SK-N-SH (cell line): ENCODE measurements at regions not wholly inside any gene's neighbourhood (a gene's known extent, or its start where the extent isn't known, plus 50 kb on each side); places are given as distances from the start of the nearest gene placed in this dataset.

Experiments
- CTCF ChIA-PET: fragments of 300-600, 350-600 bp; formaldehyde crosslinking; extraction: SDS; loops from one replicate; lab custom pipeline; 2021; lab: Yijun Ruan, JAX
- POLR2A ChIA-PET: fragments of 350-600 bp; sonication (Branson Sonifier 250); formaldehyde crosslinking; extraction: SDS; loops from one replicate; lab custom pipeline; 2020; ENCODE audit warnings: antibody characterized with exemption, inconsistent platforms; lab: Yijun Ruan, JAX
- DNase-seq: peaks from one replicate; pipeline ENCODE4 v3.0.0; 2012
- H2AFZ ChIP-seq: fragments of 200-600 bp; sonication (generic); 2 replicates; pipeline ENCODE4 v1.8.1; 2016; ENCODE audit warnings: antibody characterized with exemption, mild to moderate bottlenecking, low read depth
- H3F3A ChIP-seq: fragments of 200-600 bp; sonication (generic); replicated peaks from 2 replicates; pipeline ENCODE3; 2016; ENCODE audit warnings: antibody characterized with exemption, mild to moderate bottlenecking; ENCODE audit not compliant: insufficient read depth
- H3K27ac ChIP-seq, 2 experiments: fragments of 200-500 bp in 1 of 2; fragments of 200-600 bp in 1 of 2; sonication (Bioruptor generic) in 1 of 2; sonication (generic), shearing (Covaris generic) in 1 of 2; 2 replicates each; pipeline versions ENCODE4 v1.5.1 to v1.6.1; 2014 to 2016; ENCODE audit warnings: low read depth in 2 of 2, inconsistent platforms in 1 of 2, low read length in 1 of 2, mild to moderate bottlenecking in 1 of 2, mixed read lengths in 1 of 2
- H3K27me3 ChIP-seq: fragments of 200-600 bp; sonication (generic), shearing (Covaris generic); 2 replicates; pipeline ENCODE4 v1.6.1; 2016; ENCODE audit warnings: mixed run types; ENCODE audit not compliant: insufficient read depth
- H3K36me3 ChIP-seq, 2 experiments: fragments of 200-500 bp in 1 of 2; fragments of 200-600 bp in 1 of 2; sonication (Bioruptor generic) in 1 of 2; sonication (generic) in 1 of 2; replicated peaks in 1 of 2; 2 replicates each; pipeline versions ENCODE3 to v1.5.1; 2014 to 2016; ENCODE audit warnings: low read length in 1 of 2, mild to moderate bottlenecking in 1 of 2; ENCODE audit not compliant: insufficient read depth in 2 of 2, control insufficient read depth in 1 of 2
- H3K4me1 ChIP-seq, 2 experiments: fragments of 200-500 bp in 1 of 2; fragments of 200-600 bp in 1 of 2; sonication (Bioruptor generic) in 1 of 2; sonication (generic), shearing (Covaris generic) in 1 of 2; 2 replicates each; pipeline versions ENCODE4 v1.5.1 to v1.6.1; 2014 to 2016; ENCODE audit warnings: low read depth in 1 of 2, low read length in 1 of 2, mixed run types in 1 of 2; ENCODE audit not compliant: insufficient read depth in 2 of 2, control insufficient read depth in 1 of 2
- H3K4me2 ChIP-seq: fragments of 200-600 bp; sonication (generic), shearing (Covaris generic); 2 replicates; pipeline ENCODE4 v1.6.1; 2017; ENCODE audit warnings: mixed run types
- H3K4me3 ChIP-seq, 2 experiments: fragments of 200-500 bp in 1 of 2; fragments of 200-600 bp in 1 of 2; sonication (Bioruptor generic) in 1 of 2; sonication (generic), shearing (Covaris generic) in 1 of 2; 2 replicates each; pipeline versions ENCODE4 v1.5.1 to v1.8.1; 2014 to 2016; ENCODE audit warnings: low read depth in 2 of 2, inconsistent platforms in 1 of 2, low read length in 1 of 2, mild to moderate bottlenecking in 1 of 2, mixed read lengths in 1 of 2, moderate library complexity in 1 of 2
- H3K79me2 ChIP-seq: fragments of 200-600 bp; sonication (generic); 2 replicates; pipeline ENCODE4 v1.8.1; 2017; ENCODE audit warnings: mild to moderate bottlenecking; ENCODE audit not compliant: insufficient read depth
- H3K9ac ChIP-seq: fragments of 200-600 bp; sonication (generic); 2 replicates; pipeline ENCODE4 v1.6.1; 2017; ENCODE audit warnings: mixed run types
- H3K9me2 ChIP-seq: fragments of 200-600 bp; sonication (generic); 2 replicates; pipeline ENCODE4 v1.6.1; 2017; ENCODE audit warnings: mixed run types
- H3K9me3 ChIP-seq: fragments of 200-600 bp; sonication (generic); 2 replicates; pipeline ENCODE4 v1.6.1; 2017; ENCODE audit warnings: mixed run types, mild to moderate bottlenecking, moderate library complexity
- H4K20me1 ChIP-seq: fragments of 200-600 bp; sonication (generic); 2 replicates; pipeline ENCODE4 v1.6.1; 2017; ENCODE audit warnings: mild to moderate bottlenecking, mixed run types; ENCODE audit not compliant: insufficient read depth
- CHD2 ChIP-seq: fragments of 150-350 bp; IDR thresholded peaks from 2 replicates; pipeline ENCODE4 v1.6.1; 2018; ENCODE audit warnings: low read length; ENCODE audit not compliant: partially characterized antibody
- EP300 ChIP-seq, 2 experiments: IDR thresholded peaks; 2 replicates each; pipeline versions ENCODE4 v1.4.0 to v1.6.1; 2012; ENCODE audit warnings: borderline replicate concordance in 1 of 2, low read depth in 1 of 2, low read length in 1 of 2
- FOXJ3 ChIP-seq: sonication (generic); formaldehyde crosslinking; IDR thresholded peaks from 2 replicates; pipeline ENCODE4 v1.5.1; 2020; ENCODE audit warnings: mild to moderate bottlenecking, missing genetic modification reagents
- GATA2 ChIP-seq: sonication (generic); formaldehyde crosslinking; IDR thresholded peaks from 2 replicates; pipeline ENCODE4 v1.5.0; 2020; ENCODE audit warnings: mild to moderate bottlenecking, missing genetic modification reagents
- MAX ChIP-seq: IDR thresholded peaks from 2 replicates; pipeline ENCODE4 v1.4.0; 2012; ENCODE audit warnings: low read depth
- MEF2A ChIP-seq: IDR thresholded peaks from 2 replicates; pipeline ENCODE4 v1.4.0; 2012; ENCODE audit warnings: low read depth, borderline replicate concordance
- MXI1 ChIP-seq: IDR thresholded peaks from 2 replicates; pipeline ENCODE4 v1.6.1; 2012; ENCODE audit warnings: mild to moderate bottlenecking, low read depth, low read length, improper control_type of control experiment
- PBX3 ChIP-seq: IDR thresholded peaks from 2 replicates; pipeline ENCODE4; 2012
- RAD21 ChIP-seq: IDR thresholded peaks from 2 replicates; pipeline ENCODE4 v1.6.1; 2012; ENCODE audit warnings: mild to moderate bottlenecking, low read length
- RCOR1 ChIP-seq: fragments of 150-350 bp; IDR thresholded peaks from 2 replicates; pipeline ENCODE4 v1.6.1; 2017; ENCODE audit warnings: antibody characterized with exemption, low read length
- REST ChIP-seq: IDR thresholded peaks from 2 replicates; pipeline ENCODE4 v1.6.1; 2012; ENCODE audit warnings: mild to moderate bottlenecking, low read depth, low read length, moderate library complexity
- RXRA ChIP-seq: IDR thresholded peaks from 2 replicates; pipeline ENCODE4 v1.4.0; 2012; ENCODE audit warnings: low read depth, mild to moderate bottlenecking, borderline replicate concordance
- SIN3A ChIP-seq: IDR thresholded peaks from 2 replicates; pipeline ENCODE4 v1.6.1; 2012; ENCODE audit warnings: low read depth, mild to moderate bottlenecking, low read length, moderate library complexity, borderline replicate concordance
- SMC3 ChIP-seq: IDR thresholded peaks from 2 replicates; pipeline ENCODE4 v1.6.1; 2012; ENCODE audit warnings: low read depth, low read length, improper control_type of control experiment
- TAF1 ChIP-seq: IDR thresholded peaks from 2 replicates; pipeline ENCODE4 v1.6.1; 2012; ENCODE audit warnings: low read depth, mild to moderate bottlenecking, low read length, moderate library complexity, borderline replicate concordance
- TCF12 ChIP-seq: IDR thresholded peaks from 2 replicates; pipeline ENCODE4 v1.4.0; 2012
- ZBTB33 ChIP-seq: IDR thresholded peaks from 2 replicates; pipeline ENCODE4 v1.4.0; 2012; ENCODE audit warnings: low read depth, borderline replicate concordance
- WGBS: methylation state at CpG from one replicate; pipeline ENCODE4 v1.1.6; 2017; ENCODE audit warnings: low lambda C conversion rate; 5-methylcytosine and 5-hydroxymethylcytosine counted together
- TF ChIP-seq, protein P1 (sequence below): fragments of 150-350 bp; IDR thresholded peaks from 2 replicates; pipeline ENCODE4 v1.6.1; 2017; ENCODE audit warnings: antibody characterized with exemption, low read length, low read depth, borderline replicate concordance

DNA sequence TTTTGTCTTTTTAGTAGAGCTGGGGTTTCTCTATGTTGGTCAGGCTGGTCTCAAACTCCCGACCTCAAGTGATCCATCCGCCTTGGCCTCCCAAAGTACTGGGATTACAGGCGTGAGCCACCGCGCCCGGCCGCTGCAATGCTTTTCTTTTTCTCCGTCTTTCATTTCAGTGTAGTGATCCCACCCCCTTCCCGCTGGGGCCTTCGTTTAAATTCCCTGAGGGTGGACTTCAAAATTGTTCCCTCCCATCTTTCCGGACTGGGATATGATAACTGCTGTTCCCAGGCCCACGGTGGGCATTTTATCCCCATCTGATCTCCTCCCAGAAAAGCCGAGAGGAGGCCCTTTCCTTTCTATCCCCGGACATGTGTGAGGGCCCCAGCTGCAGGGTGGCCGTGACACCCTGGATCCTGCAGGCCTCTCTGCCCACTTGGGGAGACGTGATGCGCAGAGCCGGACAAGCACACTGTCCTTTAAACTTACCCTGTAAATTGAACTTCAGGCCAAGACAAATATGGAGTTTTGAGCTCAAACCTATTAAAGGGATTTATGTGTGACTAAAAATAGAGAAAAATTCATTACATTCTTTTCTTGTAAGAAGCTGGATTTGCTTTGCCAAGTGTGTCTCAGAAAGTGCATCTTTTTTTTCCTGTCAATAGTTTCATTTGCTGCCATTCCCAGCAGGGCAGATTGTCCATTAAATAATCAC, 54.5 kb upstream of the AFF3 start:
- H3K27me3 ChIP-seq, result no peaks in the 10 kb centered on the region
- H3K9me3 ChIP-seq, result no peaks in the 10 kb centered on the region
- no peaks in the 10 kb centered on the region for H3K9me2 ChIP-seq
- peak overlapping the region; percentile 23; the same call in 1 of the 2 replicates for H3K4me2 ChIP-seq
- DNase-seq, result peak; percentile 24
- H3K27ac ChIP-seq, result peak overlapping the region; percentile 43 to 87; a peak in 3 of 4 replicates
- no peaks in the 10 kb centered on the region for H3F3A ChIP-seq
- 85% methylated on average over 18 of the region's 18 CpGs for WGBS
- H3K36me3 ChIP-seq, result no peaks in the 10 kb centered on the region
- ChIA-PET CTCF (interaction anchor here (0.9 to 1.9 kb wide), 4 partner anchors 11 to 32 kb away, joined by 3 to 7 read pairs (median 3); no protein-coding TSS in a partner anchor), POLR2A (no interaction called here)
- peak overlapping the region; percentile 63; the same call in 1 of the 2 replicates for H2AFZ ChIP-seq
- no peak overlapping the region for H3K4me3 ChIP-seq
- H3K4me1 ChIP-seq, result peaks cover 12 to 22% of the 10 kb centered on the region in 2 experiments; a peak in 3 of 4 replicates
- no peaks in the 10 kb centered on the region for H4K20me1 ChIP-seq
- TF ChIP-seq SIN3A (no peak), TCF12 (no peak), SMC3 (no peak), MEF2A (no peak), RXRA (no peak), PBX3 (no peak), EP300 (IDR thresholded peaks at IDR 0.05; ENCODE audit: borderline replicate concordance in 1 of 2, low read depth in 1 of 2, low read length in 1 of 2) (no peak), RCOR1 (no peak), RAD21 (no peak), TAF1 (no peak), MXI1 (no peak), ZBTB33 (no peak)
- TF ChIP-seq, protein P1, sequence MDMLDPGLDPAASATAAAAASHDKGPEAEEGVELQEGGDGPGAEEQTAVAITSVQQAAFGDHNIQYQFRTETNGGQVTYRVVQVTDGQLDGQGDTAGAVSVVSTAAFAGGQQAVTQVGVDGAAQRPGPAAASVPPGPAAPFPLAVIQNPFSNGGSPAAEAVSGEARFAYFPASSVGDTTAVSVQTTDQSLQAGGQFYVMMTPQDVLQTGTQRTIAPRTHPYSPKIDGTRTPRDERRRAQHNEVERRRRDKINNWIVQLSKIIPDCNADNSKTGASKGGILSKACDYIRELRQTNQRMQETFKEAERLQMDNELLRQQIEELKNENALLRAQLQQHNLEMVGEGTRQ, result no peak
- H3K9ac ChIP-seq, result no peak overlapping the region
- no peaks in the 10 kb centered on the region for H3K79me2 ChIP-seq

DNA sequence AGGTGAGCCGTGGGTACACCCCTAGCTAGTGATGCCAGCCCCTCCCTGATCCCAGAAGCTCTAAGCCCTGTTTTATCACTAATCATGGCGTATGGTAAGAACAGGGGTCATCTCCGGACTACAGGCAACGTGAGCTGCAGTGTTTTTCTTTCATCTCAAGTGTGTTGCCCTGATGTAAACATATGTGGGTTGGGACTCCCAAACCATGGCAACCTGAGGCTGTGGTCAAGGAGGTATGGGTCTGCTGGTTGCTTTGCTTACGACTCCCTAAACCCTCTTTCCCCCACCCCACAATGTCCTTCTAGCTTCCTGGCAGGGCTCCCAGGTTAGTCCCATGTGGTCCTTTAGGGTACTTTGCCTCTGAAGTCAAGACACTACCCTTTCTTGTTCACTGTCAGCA, 53.6 kb upstream of the AFF3 start:
- no peak for DNase-seq
- H3K36me3 ChIP-seq, result no peaks in the 10 kb centered on the region
- no peaks in the 10 kb centered on the region for H3K79me2 ChIP-seq
- H3K4me3 ChIP-seq, result no peak overlapping the region
- H3K4me1 ChIP-seq, result peaks cover 12 to 22% of the 10 kb centered on the region in 2 experiments; a peak in 3 of 4 replicates
- no peak overlapping the region for H2AFZ ChIP-seq
- CTCF ChIA-PET, result interaction anchor here (1.2 to 2.2 kb wide), 2 partner anchors 18 to 67 kb away, joined by 3 to 8 read pairs; no protein-coding TSS in a partner anchor
- no peak overlapping the region for H3K27ac ChIP-seq
- 75% methylated on average over 3 of the region's 5 CpGs for WGBS
- H3K4me2 ChIP-seq, result no peak overlapping the region
- no peak overlapping the region for H3K9ac ChIP-seq
- no peaks in the 10 kb centered on the region for H3K27me3 ChIP-seq
- H3K9me3 ChIP-seq, result no peaks in the 10 kb centered on the region
- no peaks in the 10 kb centered on the region for H3K9me2 ChIP-seq
- H3F3A ChIP-seq, result no peaks in the 10 kb centered on the region
- POLR2A ChIA-PET, result no interaction called here
- no peaks in the 10 kb centered on the region for H4K20me1 ChIP-seq
- TF ChIP-seq, protein P1, result no peak
- TF ChIP-seq FOXJ3 (CRISPR knock-in tag), result no peak
- no peak for TF ChIP-seq EP300 (IDR thresholded peaks at IDR 0.05; ENCODE audit: borderline replicate concordance in 1 of 2, low read depth in 1 of 2, low read length in 1 of 2)
- no peak for TF ChIP-seq MAX
- TF ChIP-seq GATA2 (CRISPR knock-in tag), result no peak
- TF ChIP-seq CHD2, result no peak
- no peak for TF ChIP-seq REST
